ENCODE measurements at regions not wholly inside any gene's neighbourhood (a gene's known extent, or its start where the extent isn't known, plus 50 kb on each side); places are given as distances from the start of the nearest gene placed in this dataset.

DNA sequence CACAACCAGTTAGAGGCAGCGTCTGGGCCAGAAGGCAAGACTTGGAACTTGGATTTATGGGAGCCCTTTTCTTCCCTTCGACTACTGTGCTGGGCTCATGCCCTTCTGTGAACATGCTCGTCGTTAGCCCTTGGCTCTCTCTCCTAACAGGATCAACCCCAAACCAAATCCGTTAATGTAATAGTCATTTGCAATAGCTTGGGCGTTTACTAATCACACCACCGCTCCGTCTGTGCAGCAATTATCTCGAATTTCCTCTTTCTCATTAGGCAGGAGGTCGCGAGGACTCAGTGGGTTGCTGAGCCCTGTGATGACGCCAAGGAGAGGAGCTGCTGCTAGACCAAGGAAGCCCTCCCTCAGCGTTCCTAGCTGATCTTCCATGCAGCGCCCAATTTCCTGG is 114.7 kb downstream of the ENGASE start:
- H2AFZ ChIP-seq (ENCODE audit: low read length): no peak overlapping the region
- no peak overlapping the region for H3K4me3 ChIP-seq (ENCODE audit: low read length, poor library complexity, severe bottlenecking)
- no peaks in the 10 kb centered on the region for H3K27me3 ChIP-seq (ENCODE audit: insufficient read depth, low read length, poor library complexity, severe bottlenecking)
- H3K4me2 ChIP-seq (ENCODE audit: low read depth, low read length, poor library complexity, severe bottlenecking): no peak overlapping the region
- H3K4me1 ChIP-seq (ENCODE audit: insufficient read depth, low read length, poor library complexity, severe bottlenecking): no peaks in the 10 kb centered on the region
- H3F3A ChIP-seq (ENCODE audit: low read depth): no peaks in the 10 kb centered on the region
- H4K20me1 ChIP-seq (ENCODE audit: insufficient read depth, low read length, poor library complexity, severe bottlenecking): no peaks in the 10 kb centered on the region
- H3K36me3 ChIP-seq (ENCODE audit: insufficient read depth, low read length): no peaks in the 10 kb centered on the region
- H3K9me2 ChIP-seq (replicated peaks; ENCODE audit: low read depth, low read length): no peaks in the 10 kb centered on the region
- H3K9me3 ChIP-seq (ENCODE audit: insufficient read depth, low read depth, low read length): no peaks in the 10 kb centered on the region
- no peaks in the 10 kb centered on the region for H3K79me2 ChIP-seq (ENCODE audit: insufficient read depth, low read length)
- H3K9ac ChIP-seq (ENCODE audit: low read depth, low read length, poor library complexity, severe bottlenecking): no peak overlapping the region
- TF ChIP-seq, protein P1, sequence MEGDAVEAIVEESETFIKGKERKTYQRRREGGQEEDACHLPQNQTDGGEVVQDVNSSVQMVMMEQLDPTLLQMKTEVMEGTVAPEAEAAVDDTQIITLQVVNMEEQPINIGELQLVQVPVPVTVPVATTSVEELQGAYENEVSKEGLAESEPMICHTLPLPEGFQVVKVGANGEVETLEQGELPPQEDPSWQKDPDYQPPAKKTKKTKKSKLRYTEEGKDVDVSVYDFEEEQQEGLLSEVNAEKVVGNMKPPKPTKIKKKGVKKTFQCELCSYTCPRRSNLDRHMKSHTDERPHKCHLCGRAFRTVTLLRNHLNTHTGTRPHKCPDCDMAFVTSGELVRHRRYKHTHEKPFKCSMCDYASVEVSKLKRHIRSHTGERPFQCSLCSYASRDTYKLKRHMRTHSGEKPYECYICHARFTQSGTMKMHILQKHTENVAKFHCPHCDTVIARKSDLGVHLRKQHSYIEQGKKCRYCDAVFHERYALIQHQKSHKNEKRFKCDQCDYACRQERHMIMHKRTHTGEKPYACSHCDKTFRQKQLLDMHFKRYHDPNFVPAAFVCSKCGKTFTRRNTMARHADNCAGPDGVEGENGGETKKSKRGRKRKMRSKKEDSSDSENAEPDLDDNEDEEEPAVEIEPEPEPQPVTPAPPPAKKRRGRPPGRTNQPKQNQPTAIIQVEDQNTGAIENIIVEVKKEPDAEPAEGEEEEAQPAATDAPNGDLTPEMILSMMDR (conservative IDR thresholded peaks at IDR 0.05; ENCODE audit: low read length): no peak
- TF ChIP-seq EZH2phosphoT487 (IDR thresholded peaks at IDR 0.05; ENCODE audit: borderline replicate concordance): no peak

DNA sequence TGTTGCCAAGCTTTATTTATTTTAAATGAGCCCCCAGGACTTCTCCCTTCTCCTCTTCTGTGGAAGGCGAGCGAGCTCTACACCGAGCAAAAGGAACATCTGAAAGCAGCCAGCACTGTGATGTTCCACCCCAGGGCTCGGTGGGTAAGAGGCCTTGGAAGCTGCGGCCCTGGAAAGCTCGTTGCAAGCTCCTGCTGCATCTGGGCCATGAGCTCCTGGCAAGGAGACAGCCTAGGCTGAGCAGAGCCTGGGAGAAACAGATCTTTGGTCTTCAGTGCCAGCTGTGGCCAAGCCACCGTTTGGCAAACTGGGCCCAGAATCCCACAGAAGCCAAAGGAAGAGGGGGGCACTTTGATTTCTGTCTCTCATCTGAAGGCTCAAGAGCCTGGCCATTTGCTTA is 114.1 kb downstream of the ENGASE start:
- Histone ChIP-seq H4K20me1 (ENCODE audit: insufficient read depth, low read length, poor library complexity, severe bottlenecking) (no peaks in the 10 kb centered on the region), H3K4me2 (ENCODE audit: low read depth, low read length, poor library complexity, severe bottlenecking) (no peak overlapping the region), H3K4me3 (ENCODE audit: low read length, poor library complexity, severe bottlenecking) (no peak overlapping the region), H3K9me2 (replicated peaks; ENCODE audit: low read depth, low read length) (no peaks in the 10 kb centered on the region), H3K9me3 (ENCODE audit: insufficient read depth, low read depth, low read length) (no peaks in the 10 kb centered on the region), H3K36me3 (ENCODE audit: insufficient read depth, low read length) (no peaks in the 10 kb centered on the region), H3K9ac (ENCODE audit: low read depth, low read length, poor library complexity, severe bottlenecking) (no peak overlapping the region), H3K27me3 (ENCODE audit: insufficient read depth, low read length, poor library complexity, severe bottlenecking) (no peaks in the 10 kb centered on the region), H3F3A (ENCODE audit: low read depth) (no peaks in the 10 kb centered on the region), H3K79me2 (ENCODE audit: insufficient read depth, low read length) (no peaks in the 10 kb centered on the region), H3K4me1 (ENCODE audit: insufficient read depth, low read length, poor library complexity, severe bottlenecking) (no peaks in the 10 kb centered on the region), H2AFZ (ENCODE audit: low read length) (no peak overlapping the region)
- TF ChIP-seq, protein P1 (conservative IDR thresholded peaks at IDR 0.05; ENCODE audit: low read length): no peak
- TF ChIP-seq EZH2phosphoT487 (IDR thresholded peaks at IDR 0.05; ENCODE audit: borderline replicate concordance): no peak

DNA sequence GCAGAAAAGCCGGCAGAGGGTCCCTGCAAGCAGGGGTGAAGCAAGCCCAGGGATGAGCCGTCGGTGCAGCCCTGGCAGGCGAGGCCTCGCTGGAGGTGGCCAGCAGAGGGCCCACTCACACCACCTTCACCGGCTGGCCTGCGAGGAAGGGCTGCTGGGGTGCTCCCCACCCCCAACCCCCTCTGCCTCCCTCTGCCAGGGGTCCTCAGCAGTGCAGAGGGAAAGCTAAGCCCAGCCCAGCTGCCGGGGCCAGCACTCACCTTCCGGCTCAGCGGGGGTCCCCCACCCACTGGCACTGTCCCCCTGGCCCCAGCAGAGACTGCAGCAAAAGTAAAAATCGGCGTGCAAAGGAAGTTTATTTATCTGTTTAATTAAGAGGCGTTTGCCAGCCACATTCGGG is 113.4 kb downstream of the ENGASE start:
- TF ChIP-seq EZH2phosphoT487 (IDR thresholded peaks at IDR 0.05; ENCODE audit: borderline replicate concordance): no peak
- TF ChIP-seq, protein P1 (conservative IDR thresholded peaks at IDR 0.05; ENCODE audit: low read length): peak; percentile 63
- Histone ChIP-seq H3K4me3 (ENCODE audit: low read length, poor library complexity, severe bottlenecking) (no peak overlapping the region), H3K4me1 (ENCODE audit: insufficient read depth, low read length, poor library complexity, severe bottlenecking) (no peaks in the 10 kb centered on the region), H3K9me3 (ENCODE audit: insufficient read depth, low read depth, low read length) (no peaks in the 10 kb centered on the region), H3K4me2 (ENCODE audit: low read depth, low read length, poor library complexity, severe bottlenecking) (no peak overlapping the region), H3K36me3 (ENCODE audit: insufficient read depth, low read length) (no peaks in the 10 kb centered on the region), H2AFZ (ENCODE audit: low read length) (no peak overlapping the region), H3K9me2 (replicated peaks; ENCODE audit: low read depth, low read length) (no peaks in the 10 kb centered on the region), H3K27me3 (ENCODE audit: insufficient read depth, low read length, poor library complexity, severe bottlenecking) (no peaks in the 10 kb centered on the region), H3F3A (ENCODE audit: low read depth) (no peaks in the 10 kb centered on the region), H3K9ac (ENCODE audit: low read depth, low read length, poor library complexity, severe bottlenecking) (no peak overlapping the region), H4K20me1 (ENCODE audit: insufficient read depth, low read length, poor library complexity, severe bottlenecking) (no peaks in the 10 kb centered on the region), H3K79me2 (ENCODE audit: insufficient read depth, low read length) (no peaks in the 10 kb centered on the region)
